ENCODE measurements at regions not wholly inside any gene's neighbourhood (a gene's known extent, or its start where the extent isn't known, plus 50 kb on each side); places are given as distances from the start of the nearest gene placed in this dataset.

DNA sequence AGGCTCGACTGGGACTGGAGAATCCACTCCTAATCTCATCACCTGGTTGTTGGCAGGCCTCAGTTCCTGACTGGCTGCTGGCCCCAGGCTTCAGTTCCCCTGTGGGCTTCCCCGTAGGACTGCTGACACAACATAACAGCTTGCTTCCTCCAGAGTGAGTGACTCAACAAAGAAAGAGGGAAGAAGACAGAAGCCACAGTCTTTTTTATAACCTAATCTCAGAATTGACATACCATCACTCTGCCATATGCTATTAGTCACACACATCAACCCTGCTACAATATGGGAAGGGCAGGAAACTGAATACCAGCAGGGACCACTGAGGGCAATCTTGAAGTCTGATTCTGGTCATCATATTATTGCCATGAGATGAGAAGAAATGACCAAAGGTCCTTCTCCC is 76.8 kb upstream of the SLC14A2 start:
- TF ChIP-seq ZNF384 (IDR thresholded peaks at IDR 0.05; ENCODE audit: borderline replicate concordance, low read depth, low read length) (no peak), NRF1 (conservative IDR thresholded peaks at IDR 0.05; ENCODE audit: low read depth, low read length) (no peak)
- TF ChIP-seq, protein P1, sequence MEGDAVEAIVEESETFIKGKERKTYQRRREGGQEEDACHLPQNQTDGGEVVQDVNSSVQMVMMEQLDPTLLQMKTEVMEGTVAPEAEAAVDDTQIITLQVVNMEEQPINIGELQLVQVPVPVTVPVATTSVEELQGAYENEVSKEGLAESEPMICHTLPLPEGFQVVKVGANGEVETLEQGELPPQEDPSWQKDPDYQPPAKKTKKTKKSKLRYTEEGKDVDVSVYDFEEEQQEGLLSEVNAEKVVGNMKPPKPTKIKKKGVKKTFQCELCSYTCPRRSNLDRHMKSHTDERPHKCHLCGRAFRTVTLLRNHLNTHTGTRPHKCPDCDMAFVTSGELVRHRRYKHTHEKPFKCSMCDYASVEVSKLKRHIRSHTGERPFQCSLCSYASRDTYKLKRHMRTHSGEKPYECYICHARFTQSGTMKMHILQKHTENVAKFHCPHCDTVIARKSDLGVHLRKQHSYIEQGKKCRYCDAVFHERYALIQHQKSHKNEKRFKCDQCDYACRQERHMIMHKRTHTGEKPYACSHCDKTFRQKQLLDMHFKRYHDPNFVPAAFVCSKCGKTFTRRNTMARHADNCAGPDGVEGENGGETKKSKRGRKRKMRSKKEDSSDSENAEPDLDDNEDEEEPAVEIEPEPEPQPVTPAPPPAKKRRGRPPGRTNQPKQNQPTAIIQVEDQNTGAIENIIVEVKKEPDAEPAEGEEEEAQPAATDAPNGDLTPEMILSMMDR (IDR thresholded peaks at IDR 0.05 in 2 of 3, conservative IDR thresholded peaks at IDR 0.05 in 1 of 3; ENCODE audit: control insufficient read depth in 2 of 3, extremely low read depth in 1 of 3, insufficient read depth in 1 of 3, low read depth in 3 of 3, low read length in 3 of 3) = no peak

All from GM12878 (cell line).